GM18867 (cell line): ENCODE measurements at regions not wholly inside any gene's neighbourhood (a gene's known extent, or its start where the extent isn't known, plus 50 kb on each side); places are given as distances from the start of the nearest gene placed in this dataset.

ENCODE experiments used
- ATAC-seq: cut with Tn5 transposase; IDR thresholded peaks from one replicate; pipeline ENCODE4 v1.9.1; 2021; ENCODE audit warnings: mild to moderate bottlenecking, moderate library complexity; ENCODE audit not compliant: unreplicated experiment

DNA sequence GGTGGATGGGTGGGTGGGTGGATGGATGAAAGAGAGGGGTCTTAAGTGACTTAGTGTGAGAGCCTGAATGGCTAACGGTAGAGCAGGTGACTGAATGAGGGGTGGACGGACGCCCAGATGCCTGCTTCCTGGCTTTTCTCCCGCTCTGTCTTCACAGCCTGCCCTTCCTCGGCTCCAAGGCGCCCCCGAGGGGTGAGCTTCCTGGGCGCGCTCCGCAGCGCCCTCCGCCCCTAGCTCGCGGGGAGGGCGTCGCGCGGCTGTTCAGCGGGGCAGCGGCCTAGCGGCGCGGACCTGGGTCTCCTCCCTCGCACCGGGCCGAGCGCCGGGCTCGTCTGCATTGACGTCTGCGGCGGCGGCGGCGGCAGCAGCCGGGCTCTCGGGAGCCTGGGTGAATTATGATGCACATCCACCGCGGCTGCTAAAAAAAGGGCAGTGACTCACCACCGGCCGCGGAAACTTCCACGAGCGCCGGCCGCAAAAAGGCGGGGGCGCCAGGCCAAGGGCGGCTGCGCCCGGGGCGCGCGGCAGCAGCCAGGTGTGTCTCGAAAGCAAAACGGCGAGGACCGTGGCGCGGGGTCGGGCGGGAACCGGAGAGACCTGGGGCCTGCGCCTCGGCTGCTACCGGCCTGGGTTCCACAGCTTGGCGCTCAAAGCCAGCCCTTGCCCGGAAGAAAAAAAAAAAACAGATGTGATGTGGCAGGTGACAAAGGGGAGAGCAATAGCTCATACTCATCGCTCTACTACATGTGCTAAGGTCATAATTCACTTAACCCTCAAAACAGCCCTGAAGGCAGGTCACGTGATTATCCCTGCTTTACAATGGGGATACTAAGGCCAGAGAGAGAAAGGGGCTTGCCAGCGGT, 143.0 kb upstream of the ADRA1B start:
- ATAC-seq = peak; percentile 92

DNA sequence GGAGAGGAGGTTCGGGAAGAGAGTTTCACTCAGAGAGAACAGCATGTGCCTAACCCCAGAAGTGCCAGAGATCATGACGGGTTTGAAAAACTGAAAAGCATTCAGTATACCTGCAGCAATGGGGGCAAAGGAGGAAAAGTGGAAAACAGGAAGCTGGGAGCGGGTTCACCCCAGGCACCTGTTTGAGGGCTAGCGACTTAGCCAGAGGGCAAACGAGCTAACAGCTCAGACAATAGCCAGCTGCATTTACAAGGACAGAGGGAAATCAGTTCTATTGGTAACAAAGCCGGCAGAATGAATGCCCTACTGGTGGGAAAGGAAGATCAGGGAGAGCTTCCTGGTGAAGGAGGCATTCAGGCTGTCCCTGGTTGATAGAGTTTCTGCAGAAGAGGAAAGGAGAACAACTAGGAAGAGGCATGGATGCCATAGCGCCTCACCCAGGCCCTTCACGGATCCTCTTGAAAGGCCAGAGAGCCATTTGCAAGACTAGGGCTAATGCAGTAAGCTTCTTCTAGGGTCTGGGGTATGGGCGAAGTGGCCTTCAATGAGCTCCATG, 141.7 kb upstream of the ADRA1B start:
- ATAC-seq = no peak

DNA sequence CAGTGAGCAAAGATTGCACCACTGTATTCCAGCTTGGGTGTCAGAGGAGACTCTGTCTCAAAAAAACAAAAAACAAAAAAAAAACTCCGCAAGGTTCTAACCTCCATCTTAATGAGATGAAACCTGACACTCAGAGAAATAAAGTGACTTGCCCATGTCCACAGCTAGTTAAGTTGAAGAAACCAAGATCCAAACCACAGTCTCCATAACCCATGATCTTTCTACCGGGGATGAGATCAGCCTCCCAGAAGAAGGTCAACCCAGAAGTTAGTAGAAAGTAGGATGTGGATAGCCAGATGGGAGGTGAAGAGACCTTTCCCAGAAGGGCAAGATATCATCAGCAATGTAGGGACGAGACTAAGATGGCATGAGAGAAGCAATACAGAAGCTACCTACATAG, 140.4 kb upstream of the ADRA1B start:
- ATAC-seq = no peak

DNA sequence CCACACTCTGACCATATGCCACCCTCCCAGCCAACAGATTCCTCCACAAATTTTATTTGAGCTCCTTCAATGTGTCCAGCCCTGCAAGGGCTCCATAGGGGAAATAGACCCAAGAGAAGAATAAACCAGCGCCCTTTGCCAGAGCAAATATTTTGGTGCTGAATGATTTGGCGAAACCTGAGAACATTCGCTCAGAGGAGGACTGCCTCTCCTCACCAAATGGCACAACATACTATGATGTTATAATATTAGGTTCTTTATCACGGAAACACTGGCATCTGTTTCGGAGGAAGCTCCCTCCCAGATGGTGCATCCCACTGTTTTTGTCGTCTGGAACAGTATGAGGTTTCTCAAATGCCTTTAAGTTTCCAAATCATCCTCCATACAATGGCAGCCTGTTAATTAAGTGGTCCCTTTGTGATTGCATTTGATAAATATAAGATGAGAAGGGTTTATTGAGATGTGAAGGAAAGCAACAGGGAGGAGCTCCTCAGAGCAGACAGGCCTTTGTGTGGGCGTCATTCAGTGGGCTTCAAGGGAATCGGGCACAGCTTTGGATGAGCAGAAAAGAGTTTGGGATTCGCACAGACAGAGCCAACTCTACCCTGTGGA, 139.1 kb upstream of the ADRA1B start:
- ATAC-seq = no peak

DNA sequence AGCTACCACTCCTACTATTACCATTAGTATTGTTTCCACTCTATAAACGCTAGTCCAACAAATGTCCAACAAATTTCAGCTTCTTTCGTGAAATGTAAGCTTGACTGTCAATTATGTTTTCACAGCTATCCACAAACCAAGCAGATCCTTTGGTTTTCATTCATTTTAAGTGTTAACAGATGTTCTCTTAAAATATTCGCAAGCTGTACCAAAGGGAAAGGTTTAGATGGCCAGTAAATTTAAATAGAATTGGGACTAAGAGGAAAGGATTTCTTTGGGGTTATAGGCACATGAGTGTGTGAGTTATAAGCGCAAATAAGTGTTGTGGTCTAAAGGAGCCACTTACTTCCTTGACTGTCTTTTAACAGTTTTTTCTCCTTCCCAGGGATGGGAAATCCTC, 136.8 kb upstream of the ADRA1B start:
- ATAC-seq = no peak

DNA sequence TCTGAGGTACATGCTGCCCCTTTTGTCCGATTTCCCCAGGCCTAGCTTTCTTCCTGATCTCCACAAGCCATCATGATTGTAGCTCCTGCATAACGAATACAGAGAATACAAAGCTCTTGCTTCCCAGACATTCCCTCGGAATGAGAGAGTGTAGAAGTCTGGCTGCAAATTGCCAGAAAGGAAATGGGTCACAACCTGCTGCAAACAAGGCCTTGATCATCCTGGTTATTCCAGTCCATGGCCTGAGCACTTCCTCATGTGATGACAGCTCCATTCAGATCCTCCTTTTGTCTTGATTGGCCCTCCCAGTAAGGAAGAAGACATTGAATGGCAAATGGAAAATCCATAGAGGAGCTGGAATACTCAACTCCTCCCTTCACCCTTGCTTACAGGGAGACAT, 136.0 kb upstream of the ADRA1B start:
- ATAC-seq = no peak

DNA sequence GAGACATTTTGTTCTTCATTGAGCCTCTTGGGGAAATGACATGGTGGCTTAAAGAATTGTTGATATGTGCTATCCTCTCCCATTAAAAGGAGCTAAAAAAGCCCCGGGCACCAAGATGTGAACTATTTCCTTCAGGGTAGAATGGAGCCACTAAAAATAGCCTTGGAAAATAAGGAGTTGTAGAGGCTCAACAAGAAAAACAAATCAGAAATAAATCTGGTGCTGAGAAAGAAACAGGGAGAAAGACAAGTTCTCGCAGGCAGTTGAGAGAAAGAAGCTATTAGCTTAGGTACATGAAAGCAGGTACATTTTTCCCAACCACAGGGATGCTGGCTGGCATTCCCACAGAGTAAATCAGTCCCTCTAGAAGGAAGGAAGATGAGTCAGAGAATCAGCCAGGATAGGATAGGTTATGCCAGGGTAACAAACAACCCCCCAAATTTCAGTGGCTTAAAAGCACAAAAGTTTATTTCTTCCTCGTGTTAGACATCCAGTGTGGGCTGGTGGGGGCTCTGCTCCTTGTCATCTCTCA, 134.6 kb upstream of the ADRA1B start:
- no peak for ATAC-seq

DNA sequence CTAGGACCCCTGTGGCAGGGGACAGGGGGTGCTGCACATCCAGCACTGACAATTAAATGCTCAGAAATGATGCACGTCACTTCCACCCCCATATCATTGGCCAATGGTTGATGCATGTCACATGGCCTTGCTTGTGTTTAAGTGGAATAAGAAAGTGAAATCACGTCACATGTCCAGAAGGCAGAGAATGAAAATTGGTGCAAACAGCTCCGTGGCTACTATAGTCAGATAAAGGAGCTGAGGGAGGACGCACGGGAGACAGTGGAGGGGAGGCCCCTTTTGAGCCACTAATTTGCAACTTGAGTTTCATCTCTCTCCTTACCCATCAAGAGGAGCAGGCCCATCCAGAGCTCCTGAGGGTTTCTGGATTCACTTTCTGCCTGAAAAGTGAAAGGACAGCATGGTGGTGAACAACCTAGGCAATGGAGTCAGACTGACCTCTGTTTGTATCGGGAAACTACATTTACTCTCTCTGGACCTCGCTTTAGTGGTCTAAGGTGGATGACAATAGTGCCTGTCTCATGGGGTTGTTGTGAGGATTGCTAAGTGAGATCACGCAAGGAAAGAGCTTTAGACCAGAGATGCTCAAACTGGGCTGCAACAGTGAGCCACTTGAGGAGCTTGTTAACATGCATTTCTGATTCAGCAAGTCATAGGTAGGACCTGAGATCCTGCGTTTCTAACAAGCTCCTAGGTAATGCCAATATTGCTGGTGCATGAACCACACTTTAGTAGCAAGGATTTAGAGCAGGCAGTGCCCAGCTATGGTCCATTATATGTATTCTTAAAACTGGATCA, 133.9 kb upstream of the ADRA1B start:
- peak; percentile 47 for ATAC-seq

DNA sequence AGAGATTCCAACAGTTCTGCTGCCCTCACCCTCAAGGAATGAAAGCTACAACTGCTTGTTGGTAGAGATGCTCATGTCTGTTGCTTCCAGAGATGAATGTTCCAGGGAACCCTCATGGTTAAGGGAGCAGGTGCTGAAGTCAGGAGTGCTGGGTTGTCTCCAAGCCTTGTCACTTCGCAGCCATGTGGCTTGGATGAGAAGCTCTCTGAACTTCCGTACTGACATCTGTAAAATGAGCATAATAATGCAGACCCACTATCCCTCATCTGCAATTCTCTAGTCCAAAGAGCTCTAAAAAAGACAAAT, 133.3 kb upstream of the ADRA1B start:
- ATAC-seq = no peak

DNA sequence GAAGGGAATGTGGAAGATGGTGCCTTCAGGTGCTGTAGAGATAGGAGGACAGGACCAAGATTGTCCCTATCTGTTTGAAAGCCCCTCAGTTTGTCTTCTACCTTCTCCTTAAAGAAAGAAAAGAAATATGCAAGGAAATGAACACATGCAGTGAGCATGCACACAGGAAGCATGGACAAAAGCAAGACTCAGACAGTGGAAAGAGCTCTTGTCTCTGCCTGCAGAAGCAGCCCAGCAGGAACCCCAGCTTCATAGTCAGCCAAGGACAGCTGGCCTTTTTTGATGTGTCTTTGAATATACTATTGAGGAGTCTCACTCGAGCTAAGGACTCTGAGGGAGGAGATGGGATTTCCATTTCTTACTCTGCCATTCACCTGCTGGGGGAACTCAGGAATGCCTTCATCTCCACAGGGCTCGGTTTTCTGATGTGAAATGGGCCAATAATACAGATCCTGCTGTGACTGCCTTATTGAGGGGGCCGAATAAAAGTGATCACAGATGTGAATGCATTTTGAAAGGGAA, 132.5 kb upstream of the ADRA1B start:
- ATAC-seq = no peak

DNA sequence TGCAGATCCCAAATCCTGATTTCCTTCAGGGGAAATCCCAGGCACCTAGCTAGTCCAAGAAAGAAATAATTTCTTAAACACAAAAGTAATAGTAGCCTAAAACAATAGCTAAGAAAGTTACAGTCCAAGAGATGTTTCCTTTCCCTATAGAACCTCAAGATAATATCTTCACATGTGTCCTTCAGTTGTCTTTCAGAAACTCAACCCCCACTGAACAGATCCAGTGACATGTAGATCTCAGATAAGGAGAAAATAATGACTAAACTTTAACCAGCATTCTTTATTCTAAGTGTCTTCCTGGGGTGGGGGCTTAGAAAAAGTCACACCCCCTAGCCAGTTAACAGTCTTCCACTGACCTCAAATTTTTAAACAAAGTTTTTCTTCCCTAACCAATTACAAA, 131.3 kb upstream of the ADRA1B start:
- no peak for ATAC-seq

DNA sequence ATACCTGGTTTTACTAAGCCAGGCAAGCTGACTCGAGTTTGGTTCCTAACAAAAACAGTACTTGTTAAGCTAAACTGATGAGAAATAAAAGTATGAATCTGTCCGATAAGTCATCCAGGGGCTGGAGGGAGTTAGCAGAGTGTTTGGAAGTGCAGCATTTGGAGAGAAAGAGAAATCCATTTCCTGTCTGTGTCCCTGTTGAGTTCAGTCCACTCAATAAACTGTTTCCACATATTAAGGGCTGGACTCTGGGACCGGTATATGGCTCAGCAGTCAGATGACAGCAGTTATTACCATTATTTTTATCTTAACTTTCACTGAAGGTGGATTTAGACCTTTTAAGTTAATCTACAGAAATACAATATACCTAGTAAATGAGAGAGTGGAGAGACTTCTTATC, 130.6 kb upstream of the ADRA1B start:
- no peak for ATAC-seq

DNA sequence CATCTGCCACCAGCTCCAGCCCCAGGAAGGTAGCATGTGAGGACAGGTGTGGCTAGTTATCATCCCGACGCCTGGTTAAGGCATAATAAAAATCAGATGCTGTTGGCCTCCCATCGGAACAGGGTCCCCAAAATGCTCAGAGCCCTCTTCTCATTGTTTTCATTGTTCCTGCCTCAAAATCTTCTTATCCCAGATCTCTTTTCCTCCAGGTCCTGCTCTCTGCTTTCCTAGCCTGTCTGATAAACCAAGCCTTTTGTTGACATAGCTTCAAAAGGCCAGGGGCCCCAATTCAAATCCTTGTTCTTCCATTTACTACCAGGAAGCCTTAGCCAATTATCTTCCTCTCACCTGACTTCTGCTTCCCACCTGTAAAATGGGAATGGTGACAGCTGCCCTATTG, 130.1 kb upstream of the ADRA1B start:
- no peak for ATAC-seq

DNA sequence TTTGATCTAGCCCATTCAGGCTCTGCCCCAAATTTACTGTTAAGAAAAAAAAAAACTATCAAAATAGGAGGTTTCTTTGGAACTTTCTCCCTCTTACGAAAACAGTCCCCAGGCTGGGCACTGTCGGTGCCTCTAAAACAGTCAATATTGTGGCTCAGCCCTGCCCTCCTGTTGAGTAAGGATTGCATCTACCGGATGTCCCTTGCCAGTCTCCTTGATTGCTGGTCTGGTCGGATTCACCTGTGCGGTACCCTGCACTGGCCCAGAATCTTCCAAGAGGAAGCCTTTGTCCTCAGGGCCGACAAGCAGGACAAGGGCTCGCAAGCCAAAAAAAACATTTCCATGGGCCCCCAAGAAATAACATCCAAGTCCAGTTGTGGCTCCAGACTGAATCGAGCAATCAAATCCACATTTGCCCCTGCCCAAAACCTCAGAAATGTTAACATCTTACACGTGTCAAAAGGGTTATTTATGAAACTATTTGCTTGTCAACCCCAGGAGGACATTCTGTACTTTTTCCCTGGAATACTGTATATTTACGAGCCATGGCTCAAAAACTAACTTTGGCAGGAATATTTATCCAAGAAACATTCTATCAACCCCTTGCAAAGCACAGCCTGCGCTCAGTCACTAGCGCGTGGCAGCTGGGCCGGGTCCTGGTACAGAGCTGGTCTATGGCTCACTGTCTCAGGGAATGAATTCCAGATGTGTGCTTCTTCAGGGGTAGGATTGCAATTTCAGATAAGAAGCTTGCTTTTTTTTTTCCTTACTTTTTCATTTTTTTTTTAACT, 129.2 kb upstream of the ADRA1B start:
- ATAC-seq = no peak

DNA sequence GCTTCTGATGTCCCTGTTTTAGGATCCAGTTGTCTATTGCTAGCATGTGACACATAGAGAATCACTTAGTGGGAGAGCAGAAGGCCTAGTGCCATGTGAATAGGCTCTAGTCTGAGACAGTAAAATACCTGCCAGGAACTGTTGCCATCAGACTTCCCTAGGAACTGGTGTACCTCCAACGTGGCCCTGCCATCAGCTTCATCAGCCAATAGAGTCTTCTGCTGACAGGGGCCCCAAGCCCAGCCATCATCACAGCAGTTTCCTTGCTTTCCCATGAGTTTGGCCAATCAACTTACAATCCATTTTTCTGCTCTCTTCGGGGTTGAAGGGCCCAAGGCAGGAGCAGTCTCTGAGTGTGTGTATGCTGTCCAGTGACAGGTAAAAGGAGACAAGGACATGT, 128.4 kb upstream of the ADRA1B start:
- no peak for ATAC-seq

DNA sequence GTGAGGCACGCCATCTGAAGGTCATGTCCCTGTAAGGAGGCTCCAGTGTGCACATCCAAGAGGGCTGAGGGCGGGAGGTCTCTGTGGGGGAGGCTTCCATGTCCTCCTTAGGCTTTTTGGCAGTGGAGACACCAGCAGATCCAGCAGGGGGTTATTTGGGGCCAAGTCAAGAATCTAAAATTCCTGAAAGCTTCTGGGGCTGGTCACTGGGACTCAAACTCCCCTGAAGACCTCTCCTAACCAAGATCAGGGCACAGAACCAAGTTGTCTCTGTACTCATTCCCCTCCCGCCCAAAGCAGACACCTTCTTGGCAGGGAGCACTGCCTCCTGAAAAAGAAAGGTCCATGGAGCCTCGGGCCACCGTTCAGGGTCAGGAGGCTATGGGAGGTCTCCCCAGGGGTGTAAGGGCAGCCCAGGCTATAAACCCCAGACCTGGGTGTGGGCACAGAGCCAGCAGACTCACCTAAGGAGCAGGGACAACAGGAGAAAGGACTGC, 127.4 kb upstream of the ADRA1B start:
- no peak for ATAC-seq

DNA sequence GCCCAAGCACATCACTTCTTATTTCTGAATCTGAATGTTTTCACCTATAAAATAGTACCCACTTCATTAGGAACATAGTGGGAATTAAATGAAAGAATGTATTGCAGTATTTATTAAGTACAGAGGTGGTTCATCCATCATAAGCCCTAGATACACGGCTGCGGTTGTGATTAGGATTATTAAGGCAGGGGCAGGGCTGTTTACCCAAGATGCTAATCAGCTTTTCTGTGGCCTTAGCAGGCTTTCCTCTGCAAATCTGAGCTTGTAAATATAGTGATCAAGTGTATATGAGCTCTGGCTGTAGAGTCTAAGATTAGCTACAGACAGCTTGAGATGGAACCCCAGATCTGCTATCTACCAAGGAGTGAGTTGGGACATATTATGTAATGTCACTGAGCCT, 124.1 kb upstream of the ADRA1B start:
- no peak for ATAC-seq

DNA sequence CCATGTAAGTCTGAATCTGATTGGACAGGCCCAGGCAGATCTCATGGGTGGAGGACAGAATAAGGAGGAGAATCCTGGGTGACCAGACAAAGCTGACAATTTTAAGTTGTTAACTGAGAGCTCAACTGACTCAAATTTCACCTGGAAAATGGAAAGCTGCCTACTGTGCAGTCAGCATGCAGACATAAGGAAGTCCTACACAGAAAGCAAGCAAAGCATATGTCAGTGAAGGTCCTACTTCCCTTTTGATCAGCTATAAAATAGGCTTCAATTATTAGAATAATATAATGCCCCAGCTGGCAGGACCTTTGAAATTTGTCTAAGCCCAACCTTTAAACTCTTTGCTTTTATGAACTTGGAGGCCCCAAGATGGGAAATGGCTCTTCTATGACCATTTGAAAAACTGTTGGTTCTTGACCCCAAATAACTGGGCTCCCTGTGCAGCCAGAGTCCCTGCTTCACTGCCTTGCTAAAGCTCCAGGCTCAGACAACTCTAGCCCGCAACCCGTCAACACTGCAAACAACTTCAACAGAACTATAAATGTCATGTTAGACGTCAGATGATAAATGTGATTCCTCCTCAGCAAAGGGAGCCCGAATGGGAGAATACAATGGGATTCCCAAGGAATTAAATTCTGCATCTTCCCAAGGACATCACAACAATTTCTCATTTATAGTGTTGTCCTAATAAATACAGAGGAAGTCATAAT, 118.9 kb upstream of the ADRA1B start:
- ATAC-seq = no peak

DNA sequence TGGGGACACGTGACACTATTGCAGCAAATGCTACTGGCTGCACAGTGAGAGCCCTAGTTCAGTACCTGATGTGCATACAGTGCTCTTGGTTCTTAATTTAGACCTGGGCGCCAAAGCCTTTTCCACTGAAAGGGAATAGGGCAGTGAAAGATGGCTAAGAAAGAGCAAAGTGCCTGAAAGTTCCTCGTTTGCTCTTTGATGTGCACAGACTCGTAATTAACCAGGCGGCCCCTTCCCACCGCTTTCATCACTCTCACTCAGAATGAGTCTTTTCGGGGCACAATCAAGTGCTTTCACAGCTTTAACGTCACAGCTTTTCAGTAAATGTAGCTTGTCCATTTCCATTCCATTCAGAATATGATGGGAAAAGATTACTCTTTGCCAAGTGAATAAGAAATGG, 116.6 kb upstream of the ADRA1B start:
- ATAC-seq = no peak
